H9 (cell line): ENCODE measurements at regions not wholly inside any gene's neighbourhood (a gene's known extent, or its start where the extent isn't known, plus 50 kb on each side); places are given as distances from the start of the nearest gene placed in this dataset.

Source experiments
- DNase-seq: peaks from one replicate; pipeline ENCODE4 v3.0.0-alpha.2; 2017
- H2AFZ ChIP-seq: one replicate; pipeline ENCODE4 v1.6.1; 2013; ENCODE audit warnings: mild to moderate bottlenecking, low read length, control low read depth, moderate library complexity
- H2AK5ac ChIP-seq: 2 replicates; pipeline ENCODE4 v1.6.1; 2013; ENCODE audit warnings: low read length, control low read depth, mixed read lengths; ENCODE audit not compliant: insufficient read length
- H2BK120ac ChIP-seq: one replicate; pipeline ENCODE4 v1.6.1; 2013; ENCODE audit warnings: low read depth, mild to moderate bottlenecking, low read length, control low read depth, inconsistent platforms; ENCODE audit not compliant: poor library complexity, severe bottlenecking
- H2BK12ac ChIP-seq: 2 replicates; pipeline ENCODE4 v1.6.1; 2013; ENCODE audit warnings: low read length, control low read depth, mixed read lengths, low read depth; ENCODE audit not compliant: insufficient read length
- H2BK15ac ChIP-seq: 2 replicates; pipeline ENCODE4 v1.6.1; 2013; ENCODE audit warnings: low read depth, low read length, control low read depth
- H2BK20ac ChIP-seq: one replicate; pipeline ENCODE4 v1.6.1; 2013; ENCODE audit warnings: low read depth, mild to moderate bottlenecking, low read length, control low read depth, inconsistent platforms; ENCODE audit not compliant: poor library complexity, severe bottlenecking
- H2BK5ac ChIP-seq: 2 replicates; pipeline ENCODE4 v1.6.1; 2013; ENCODE audit warnings: low read length, control low read depth, mixed read lengths; ENCODE audit not compliant: insufficient read length
- H3K14ac ChIP-seq: 2 replicates; pipeline ENCODE4 v1.6.1; 2013; ENCODE audit warnings: low read length, control low read depth; ENCODE audit not compliant: insufficient read depth
- H3K18ac ChIP-seq: 2 replicates; pipeline ENCODE4 v1.6.1; 2013; ENCODE audit warnings: low read depth, mild to moderate bottlenecking, mixed read lengths, low read length, control low read depth; ENCODE audit not compliant: insufficient read length
- H3K23ac ChIP-seq: 2 replicates; pipeline ENCODE4 v1.6.1; 2013; ENCODE audit warnings: low read length, control low read depth, mixed read lengths, low read depth; ENCODE audit not compliant: insufficient read length
- H3K23me2 ChIP-seq: 2 replicates; pipeline ENCODE4 v1.6.1; 2013; ENCODE audit warnings: low read depth, mild to moderate bottlenecking, mixed read lengths, low read length, control low read depth; ENCODE audit not compliant: insufficient read length, poor library complexity, severe bottlenecking
- H3K27ac ChIP-seq: 2 replicates; pipeline ENCODE4 v1.5.1; 2013; ENCODE audit warnings: low read length, control low read depth, mixed read lengths, low read depth; ENCODE audit not compliant: insufficient read length
- H3K27me3 ChIP-seq: 2 replicates; pipeline ENCODE4 v1.6.1; 2013; ENCODE audit warnings: low read length, control low read depth, inconsistent platforms; ENCODE audit not compliant: insufficient read depth
- H3K4ac ChIP-seq: 2 replicates; pipeline ENCODE4 v1.6.1; 2013; ENCODE audit warnings: low read depth, mild to moderate bottlenecking, control low read depth, inconsistent platforms, low read length, moderate library complexity
- H3K4me1 ChIP-seq: 2 replicates; pipeline ENCODE4 v1.6.1; 2013; ENCODE audit warnings: low read length, control low read depth, inconsistent platforms; ENCODE audit not compliant: insufficient read depth
- H3K4me2 ChIP-seq: 2 replicates; pipeline ENCODE4 v1.6.1; 2013; ENCODE audit warnings: low read length, control low read depth, mixed read lengths; ENCODE audit not compliant: insufficient read length, insufficient read depth
- H3K56ac ChIP-seq: 2 replicates; pipeline ENCODE4 v1.6.1; 2013; ENCODE audit warnings: low read depth, mild to moderate bottlenecking, mixed read lengths, low read length, control low read depth; ENCODE audit not compliant: insufficient read length
- H3K79me1 ChIP-seq: 2 replicates; pipeline ENCODE4 v1.6.1; 2013; ENCODE audit warnings: low read depth, mild to moderate bottlenecking, moderate library complexity, low read length, control low read depth, inconsistent platforms; ENCODE audit not compliant: insufficient read depth, poor library complexity, severe bottlenecking
- H3K79me2 ChIP-seq: 2 replicates; pipeline ENCODE4 v1.6.1; 2013; ENCODE audit warnings: low read length, control low read depth, inconsistent platforms; ENCODE audit not compliant: insufficient read depth
- H3K9ac ChIP-seq: 2 replicates; pipeline ENCODE4 v1.6.1; 2013; ENCODE audit warnings: low read length, control low read depth, mixed read lengths; ENCODE audit not compliant: insufficient read length; ENCODE audit errors: extremely low read depth
- H3K9me3 ChIP-seq: one replicate; pipeline ENCODE4 v1.6.1; 2013; ENCODE audit warnings: low read depth, low read length, inconsistent platforms; ENCODE audit not compliant: control insufficient read depth
- H3T11ph ChIP-seq: one replicate; pipeline ENCODE4 v1.6.1; 2013; ENCODE audit warnings: mild to moderate bottlenecking, low read length, control low read depth, inconsistent platforms
- H4K20me1 ChIP-seq: one replicate; pipeline ENCODE4 v1.6.1; 2013; ENCODE audit not compliant: control insufficient read depth, insufficient read length, insufficient read depth
- H4K5ac ChIP-seq: 2 replicates; pipeline ENCODE4 v1.6.1; 2013; ENCODE audit warnings: low read depth, mild to moderate bottlenecking, mixed read lengths, low read length, control low read depth; ENCODE audit not compliant: insufficient read length
- H4K8ac ChIP-seq: replicated peaks from 2 replicates; pipeline ENCODE4 v1.6.1; 2013; ENCODE audit warnings: low read length, control low read depth, mixed read lengths, low read depth; ENCODE audit not compliant: insufficient read length
- H4K91ac ChIP-seq: 2 replicates; pipeline ENCODE4 v1.6.1; 2013; ENCODE audit warnings: low read depth, mild to moderate bottlenecking, moderate library complexity, mixed read lengths, low read length, control low read depth; ENCODE audit not compliant: insufficient read length
- H3K27ac Mint-ChIP-seq, 3 experiments: 2 replicates in 2 of 3; 3 replicates in 1 of 3; pipeline ENCODE4 v1.8.0; 2020 to 2021; ENCODE audit warnings: mixed read lengths in 3 of 3, mild to moderate bottlenecking in 1 of 3, moderate library complexity in 1 of 3
- H3K27me3 Mint-ChIP-seq: 2 replicates; pipeline ENCODE4 v1.8.0; 2021; ENCODE audit warnings: low read depth, mild to moderate bottlenecking, moderate library complexity, mixed read lengths
- H3K36me3 Mint-ChIP-seq, 3 experiments: 2 replicates in 2 of 3; 3 replicates in 1 of 3; pipeline ENCODE4 v1.8.0; 2020 to 2021; ENCODE audit warnings: low read depth in 3 of 3, mixed read lengths in 3 of 3; ENCODE audit not compliant: insufficient read depth in 1 of 3
- H3K4me1 Mint-ChIP-seq, 2 experiments: 2 replicates each; pipeline ENCODE4 v1.8.0; 2020; ENCODE audit warnings: mixed read lengths in 2 of 2
- H3K4me3 Mint-ChIP-seq, 2 experiments: 2 replicates in 1 of 2; 3 replicates in 1 of 2; pipeline ENCODE4 v1.8.0; 2020 to 2021; ENCODE audit warnings: mild to moderate bottlenecking in 2 of 2, mixed read lengths in 2 of 2, moderate library complexity in 1 of 2
- H3K9me3 Mint-ChIP-seq, 2 experiments: 2 replicates in 1 of 2; 3 replicates in 1 of 2; pipeline ENCODE4 v1.8.0; 2020; ENCODE audit warnings: mild to moderate bottlenecking in 2 of 2, mixed read lengths in 2 of 2, moderate library complexity in 1 of 2
- WGBS: extraction: QIAGEN DNeasy Blood & Tissue Kit; methylation state at CpG from one replicate; pipeline ENCODE4 v1.1.7; 2013; ENCODE audit warnings: missing lambda C conversion rate, low lambda C conversion rate, mixed read lengths; ENCODE audit not compliant: insufficient read length; ENCODE audit errors: extremely low coverage; 5-methylcytosine and 5-hydroxymethylcytosine counted together
- TF ChIP-seq, protein P1 (sequence below): fragments of 200-600 bp; sonication (generic); conservative IDR thresholded peaks from 3 replicates; pipeline ENCODE4 v1.8.0; 2021; ENCODE audit warnings: antibody characterized with exemption, mild to moderate bottlenecking

DNA sequence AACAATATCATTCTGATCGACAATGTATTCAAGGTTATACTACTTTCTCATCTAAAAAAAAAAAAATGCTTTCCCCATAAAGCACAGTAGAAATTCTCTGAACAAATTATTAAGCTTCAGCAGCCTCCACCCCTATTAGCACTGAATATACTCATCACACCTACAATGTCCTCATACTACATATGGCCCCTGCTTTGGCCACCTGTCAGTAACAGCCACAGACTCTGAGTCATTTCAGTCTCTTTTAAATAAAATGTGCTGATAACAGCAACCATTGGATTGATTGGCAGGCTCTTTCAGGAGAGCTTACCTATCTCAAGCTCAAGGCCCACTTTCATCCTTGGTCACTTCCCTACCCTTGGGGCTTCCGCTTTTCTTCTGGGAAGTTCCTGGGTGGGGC, 236.7 kb downstream of the TMX3 start:
- no peaks in the 10 kb centered on the region for H3K36me3 Mint-ChIP-seq
- H3K79me2 ChIP-seq: no peaks in the 10 kb centered on the region
- H3K4me1 ChIP-seq: no peaks in the 10 kb centered on the region
- H3K9me3 ChIP-seq: no peaks in the 10 kb centered on the region
- H3K56ac ChIP-seq: no peak overlapping the region
- no peak overlapping the region for H3K14ac ChIP-seq
- H2BK20ac ChIP-seq: no peak overlapping the region
- no peak overlapping the region for H3K27ac ChIP-seq
- no peak overlapping the region for H3K9ac ChIP-seq
- H3K4me3 Mint-ChIP-seq: no peak overlapping the region
- no peaks in the 10 kb centered on the region for H4K20me1 ChIP-seq
- no peak overlapping the region for H2AK5ac ChIP-seq
- H2BK120ac ChIP-seq: no peak overlapping the region
- H3K9me3 Mint-ChIP-seq: no peaks in the 10 kb centered on the region
- TF ChIP-seq, protein P1, sequence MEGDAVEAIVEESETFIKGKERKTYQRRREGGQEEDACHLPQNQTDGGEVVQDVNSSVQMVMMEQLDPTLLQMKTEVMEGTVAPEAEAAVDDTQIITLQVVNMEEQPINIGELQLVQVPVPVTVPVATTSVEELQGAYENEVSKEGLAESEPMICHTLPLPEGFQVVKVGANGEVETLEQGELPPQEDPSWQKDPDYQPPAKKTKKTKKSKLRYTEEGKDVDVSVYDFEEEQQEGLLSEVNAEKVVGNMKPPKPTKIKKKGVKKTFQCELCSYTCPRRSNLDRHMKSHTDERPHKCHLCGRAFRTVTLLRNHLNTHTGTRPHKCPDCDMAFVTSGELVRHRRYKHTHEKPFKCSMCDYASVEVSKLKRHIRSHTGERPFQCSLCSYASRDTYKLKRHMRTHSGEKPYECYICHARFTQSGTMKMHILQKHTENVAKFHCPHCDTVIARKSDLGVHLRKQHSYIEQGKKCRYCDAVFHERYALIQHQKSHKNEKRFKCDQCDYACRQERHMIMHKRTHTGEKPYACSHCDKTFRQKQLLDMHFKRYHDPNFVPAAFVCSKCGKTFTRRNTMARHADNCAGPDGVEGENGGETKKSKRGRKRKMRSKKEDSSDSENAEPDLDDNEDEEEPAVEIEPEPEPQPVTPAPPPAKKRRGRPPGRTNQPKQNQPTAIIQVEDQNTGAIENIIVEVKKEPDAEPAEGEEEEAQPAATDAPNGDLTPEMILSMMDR: no peak
- no peak overlapping the region for H2BK12ac ChIP-seq
- H4K91ac ChIP-seq: no peak overlapping the region
- H4K5ac ChIP-seq: no peak overlapping the region
- no peak overlapping the region for H4K8ac ChIP-seq
- H2BK15ac ChIP-seq: no peak overlapping the region
- no peak for DNase-seq
- H3K4me1 Mint-ChIP-seq: no peaks in the 10 kb centered on the region
- no peak overlapping the region for H3K23ac ChIP-seq
- no peaks in the 10 kb centered on the region for H3K27me3 ChIP-seq
- no peak overlapping the region for H3K27ac Mint-ChIP-seq
- no peak overlapping the region for H3K4me2 ChIP-seq
- no CpG with 5 or more reads among the region's 2 CpGs for WGBS
- no peak overlapping the region for H3K4ac ChIP-seq
- H2AFZ ChIP-seq: no peak overlapping the region
- H3K23me2 ChIP-seq: no peaks in the 10 kb centered on the region
- H3K27me3 Mint-ChIP-seq: no peaks in the 10 kb centered on the region
- H2BK5ac ChIP-seq: no peak overlapping the region
- no peak overlapping the region for H3K18ac ChIP-seq
- H3T11ph ChIP-seq: no peak overlapping the region
- no peaks in the 10 kb centered on the region for H3K79me1 ChIP-seq
